ENCODE measurements at regions not wholly inside any gene's neighbourhood (a gene's known extent, or its start where the extent isn't known, plus 50 kb on each side); places are given as distances from the start of the nearest gene placed in this dataset. TPM values are rescaled to one million over a fixed set of nuclear protein-coding genes. Genes with fewer than 3 reads are reported as not detected.

GRCh38 chr5:44441460-44441859, 52.2 kb upstream of the FGF10 start:
- Histone ChIP-seq H3K14ac (ENCODE audit: low read length in 2 of 2) (no peak overlapping the region), H2BK120ac (ENCODE audit: low read depth, low read length) (no peak overlapping the region), H3K4me1 (ENCODE audit: control insufficient read depth, insufficient read depth, low read depth, low read length) (no peaks in the 10 kb centered on the region), H2AFZ (ENCODE audit: low read depth, low read length) (no peak overlapping the region), H3K9ac (ENCODE audit: low read length) (no peak overlapping the region), H2BK5ac (ENCODE audit: low read depth, low read length, poor library complexity, severe bottlenecking) (no peak overlapping the region), H2BK12ac (ENCODE audit: low read length in 2 of 2) (no peak overlapping the region), H3K4me3 (ENCODE audit: insufficient read depth in 1 of 2, low read depth in 1 of 2, low read length in 2 of 2) (no peak overlapping the region), H4K8ac (ENCODE audit: low read length) (no peak overlapping the region), H3K9me3 (ENCODE audit: control insufficient read depth, low read length) (no peaks in the 10 kb centered on the region), H3K23ac (ENCODE audit: low read length in 2 of 2) (no peak overlapping the region), H3K4ac (ENCODE audit: low read depth in 1 of 2, low read length in 2 of 2) (no peak overlapping the region), H2BK15ac (ENCODE audit: low read depth, poor library complexity, severe bottlenecking) (no peak overlapping the region), H3K79me1 (replicated peaks; ENCODE audit: low read length, poor library complexity, severe bottlenecking) (no peaks in the 10 kb centered on the region), H3K27me3 (ENCODE audit: control insufficient read depth in 1 of 2, insufficient read depth in 1 of 2, low read length in 2 of 2) (no peaks in the 10 kb centered on the region), H4K91ac (ENCODE audit: low read length) (no peak overlapping the region), H3K18ac (ENCODE audit: low read depth in 1 of 2, low read length in 2 of 2) (no peak overlapping the region), H3K4me2 (ENCODE audit: low read length, poor library complexity, severe bottlenecking) (no peak overlapping the region), H3K36me3 (ENCODE audit: control insufficient read depth in 1 of 2, insufficient read depth in 2 of 2, low read depth in 1 of 2, low read length in 2 of 2) (no peaks in the 10 kb centered on the region), H3K27ac (ENCODE audit: low read length, poor library complexity, severe bottlenecking) (no peak overlapping the region), H2AK5ac (ENCODE audit: low read length, severe bottlenecking) (no peak overlapping the region)
- no peak for DNase-seq

GRCh38 chr5:44440186-44440585, 51.0 kb upstream of the FGF10 start:
- Histone ChIP-seq H3K79me1 (replicated peaks; ENCODE audit: low read length, poor library complexity, severe bottlenecking) (no peaks in the 10 kb centered on the region), H3K27me3 (ENCODE audit: control insufficient read depth in 1 of 2, insufficient read depth in 1 of 2, low read length in 2 of 2) (no peaks in the 10 kb centered on the region), H3K4ac (ENCODE audit: low read depth in 1 of 2, low read length in 2 of 2) (no peak overlapping the region), H3K23ac (ENCODE audit: low read length in 2 of 2) (no peak overlapping the region), H3K4me3 (ENCODE audit: insufficient read depth in 1 of 2, low read depth in 1 of 2, low read length in 2 of 2) (no peak overlapping the region), H2AK5ac (ENCODE audit: low read length, severe bottlenecking) (no peak overlapping the region), H3K4me1 (ENCODE audit: control insufficient read depth, insufficient read depth, low read depth, low read length) (no peaks in the 10 kb centered on the region), H4K8ac (ENCODE audit: low read length) (no peak overlapping the region), H2BK5ac (ENCODE audit: low read depth, low read length, poor library complexity, severe bottlenecking) (no peak overlapping the region), H3K36me3 (ENCODE audit: control insufficient read depth in 1 of 2, insufficient read depth in 2 of 2, low read depth in 1 of 2, low read length in 2 of 2) (no peaks in the 10 kb centered on the region), H2BK120ac (ENCODE audit: low read depth, low read length) (no peak overlapping the region), H2AFZ (ENCODE audit: low read depth, low read length) (no peak overlapping the region), H3K27ac (ENCODE audit: low read length, poor library complexity, severe bottlenecking) (no peak overlapping the region), H3K4me2 (ENCODE audit: low read length, poor library complexity, severe bottlenecking) (no peak overlapping the region), H3K14ac (ENCODE audit: low read length in 2 of 2) (no peak overlapping the region), H3K9ac (ENCODE audit: low read length) (no peak overlapping the region), H4K91ac (ENCODE audit: low read length) (no peak overlapping the region), H3K9me3 (ENCODE audit: control insufficient read depth, low read length) (no peaks in the 10 kb centered on the region), H2BK15ac (ENCODE audit: low read depth, poor library complexity, severe bottlenecking) (no peak overlapping the region), H2BK12ac (ENCODE audit: low read length in 2 of 2) (no peak overlapping the region), H3K18ac (ENCODE audit: low read depth in 1 of 2, low read length in 2 of 2) (no peak overlapping the region)
- no peak for DNase-seq

Small RNA genes in the stretch of these regions (small RNA-seq; reads per million reads assigned to genes)
- gene RN7SL383P (ENCODE audit: low read depth): not detected

Data from mesenchymal stem cell (in vitro differentiated cells and primary cell).